ENCODE measurements at regions not wholly inside any gene's neighbourhood (a gene's known extent, or its start where the extent isn't known, plus 50 kb on each side); places are given as distances from the start of the nearest gene placed in this dataset.

GRCh38 chr19:28609944-28610343, 603.0 kb downstream of the UQCRFS1 start:
- H3K36me3 ChIP-seq: no peaks in the 10 kb centered on the region
- DNase-seq (no peak), ATAC-seq (no peak)
- H3K4me3 ChIP-seq: no peak overlapping the region
- no peaks in the 10 kb centered on the region for H3K4me1 ChIP-seq
- no peak overlapping the region for H3K27ac ChIP-seq
- TF ChIP-seq, protein P1, sequence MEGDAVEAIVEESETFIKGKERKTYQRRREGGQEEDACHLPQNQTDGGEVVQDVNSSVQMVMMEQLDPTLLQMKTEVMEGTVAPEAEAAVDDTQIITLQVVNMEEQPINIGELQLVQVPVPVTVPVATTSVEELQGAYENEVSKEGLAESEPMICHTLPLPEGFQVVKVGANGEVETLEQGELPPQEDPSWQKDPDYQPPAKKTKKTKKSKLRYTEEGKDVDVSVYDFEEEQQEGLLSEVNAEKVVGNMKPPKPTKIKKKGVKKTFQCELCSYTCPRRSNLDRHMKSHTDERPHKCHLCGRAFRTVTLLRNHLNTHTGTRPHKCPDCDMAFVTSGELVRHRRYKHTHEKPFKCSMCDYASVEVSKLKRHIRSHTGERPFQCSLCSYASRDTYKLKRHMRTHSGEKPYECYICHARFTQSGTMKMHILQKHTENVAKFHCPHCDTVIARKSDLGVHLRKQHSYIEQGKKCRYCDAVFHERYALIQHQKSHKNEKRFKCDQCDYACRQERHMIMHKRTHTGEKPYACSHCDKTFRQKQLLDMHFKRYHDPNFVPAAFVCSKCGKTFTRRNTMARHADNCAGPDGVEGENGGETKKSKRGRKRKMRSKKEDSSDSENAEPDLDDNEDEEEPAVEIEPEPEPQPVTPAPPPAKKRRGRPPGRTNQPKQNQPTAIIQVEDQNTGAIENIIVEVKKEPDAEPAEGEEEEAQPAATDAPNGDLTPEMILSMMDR (IDR thresholded peaks at IDR 0.05): no peak
- H3K27me3 ChIP-seq: no peaks in the 10 kb centered on the region
- peaks cover 0 to 41% of the 10 kb centered on the region in 2 donors for H3K9me3 ChIP-seq
- intact Hi-C loops (cut with DNase I): no loop called here

DNA sequence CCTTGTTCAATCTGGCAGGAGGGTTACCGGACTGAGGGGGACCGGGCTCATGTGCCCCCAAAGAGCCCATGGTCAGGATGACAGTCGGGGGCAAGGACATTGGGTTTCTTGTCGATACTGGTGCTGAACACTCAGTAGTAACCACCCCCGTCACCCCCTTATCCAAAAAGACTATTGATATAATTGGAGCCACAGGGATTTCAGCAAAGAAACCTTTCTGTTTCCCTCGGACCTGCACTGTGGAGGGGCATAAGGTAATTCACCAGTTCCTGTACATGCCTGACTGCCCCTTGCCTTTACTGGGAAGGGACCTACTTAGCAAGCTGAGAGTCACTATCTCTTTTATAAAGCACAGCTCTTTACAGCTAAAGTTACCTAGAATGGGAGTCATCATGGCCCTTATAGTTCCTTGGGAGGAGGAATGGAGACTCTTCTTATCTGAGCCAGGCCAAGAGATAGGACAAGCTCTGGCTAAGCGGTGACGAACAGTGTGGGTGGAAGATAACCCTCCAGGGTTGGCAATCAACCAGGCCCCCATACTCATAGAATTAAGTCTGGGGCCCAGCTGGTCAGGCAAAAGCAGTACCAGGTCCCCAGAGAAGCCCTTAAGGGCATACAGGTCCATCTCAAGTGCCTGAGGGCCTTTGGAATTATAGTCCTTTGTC, 603.7 kb downstream of the UQCRFS1 start:
- H3K27ac ChIP-seq: no peak overlapping the region
- DNase-seq (no peak), ATAC-seq (no peak)
- intact Hi-C loops (cut with DNase I): no loop called here
- TF ChIP-seq, protein P1 (IDR thresholded peaks at IDR 0.05): no peak
- H3K36me3 ChIP-seq: no peaks in the 10 kb centered on the region
- no peak overlapping the region for H3K4me3 ChIP-seq
- no peaks in the 10 kb centered on the region for H3K4me1 ChIP-seq
- no peaks in the 10 kb centered on the region for H3K27me3 ChIP-seq
- H3K9me3 ChIP-seq: peaks cover 0 to 34% of the 10 kb centered on the region in 2 donors

GRCh38 chr19:28608292-28608691, 604.7 kb downstream of the UQCRFS1 start:
- TF ChIP-seq, protein P1 (IDR thresholded peaks at IDR 0.05): no peak
- peaks cover 0 to 26% of the 10 kb centered on the region in 2 donors for H3K9me3 ChIP-seq
- DNase-seq (no peak), ATAC-seq (no peak)
- no peak overlapping the region for H3K27ac ChIP-seq
- H3K27me3 ChIP-seq: no peaks in the 10 kb centered on the region
- H3K4me3 ChIP-seq: no peak overlapping the region
- no peaks in the 10 kb centered on the region for H3K36me3 ChIP-seq
- intact Hi-C loops (cut with DNase I): no loop called here
- H3K4me1 ChIP-seq: no peaks in the 10 kb centered on the region

DNA sequence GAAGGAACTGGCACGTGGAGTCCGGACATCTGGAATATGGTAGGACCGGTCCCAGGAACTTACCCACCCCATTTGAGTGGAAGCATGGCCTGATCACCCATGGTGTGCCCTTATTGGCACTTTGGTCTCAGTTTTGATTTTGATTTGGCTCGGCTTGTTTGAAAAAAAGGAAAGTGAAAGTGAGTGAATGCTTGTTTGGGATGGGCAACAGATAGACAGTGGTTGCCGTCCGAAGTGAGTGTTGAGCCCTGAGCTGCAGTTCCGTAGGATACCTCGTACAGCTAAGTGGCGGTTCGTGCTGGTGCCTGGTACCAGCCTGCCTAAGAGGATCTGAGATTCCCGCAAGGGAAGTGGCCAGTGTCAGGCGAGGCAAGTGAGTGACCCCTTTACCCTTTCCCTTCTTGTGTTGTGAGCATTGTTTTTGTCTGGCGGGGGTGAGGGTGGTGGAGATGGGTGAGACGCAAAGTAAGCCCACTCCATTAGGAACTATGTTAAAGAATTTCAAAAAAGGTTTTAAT, 605.8 kb downstream of the UQCRFS1 start:
- Histone ChIP-seq H3K27ac (no peak overlapping the region), H3K36me3 (no peaks in the 10 kb centered on the region), H3K27me3 (no peaks in the 10 kb centered on the region), H3K4me1 (no peaks in the 10 kb centered on the region), H3K9me3 (peaks cover 0 to 22% of the 10 kb centered on the region in 2 donors), H3K4me3 (no peak overlapping the region)
- ATAC-seq (no peak), DNase-seq (no peak)
- TF ChIP-seq, protein P1 (IDR thresholded peaks at IDR 0.05): no peak
- intact Hi-C loops (cut with DNase I): no loop called here

DNA sequence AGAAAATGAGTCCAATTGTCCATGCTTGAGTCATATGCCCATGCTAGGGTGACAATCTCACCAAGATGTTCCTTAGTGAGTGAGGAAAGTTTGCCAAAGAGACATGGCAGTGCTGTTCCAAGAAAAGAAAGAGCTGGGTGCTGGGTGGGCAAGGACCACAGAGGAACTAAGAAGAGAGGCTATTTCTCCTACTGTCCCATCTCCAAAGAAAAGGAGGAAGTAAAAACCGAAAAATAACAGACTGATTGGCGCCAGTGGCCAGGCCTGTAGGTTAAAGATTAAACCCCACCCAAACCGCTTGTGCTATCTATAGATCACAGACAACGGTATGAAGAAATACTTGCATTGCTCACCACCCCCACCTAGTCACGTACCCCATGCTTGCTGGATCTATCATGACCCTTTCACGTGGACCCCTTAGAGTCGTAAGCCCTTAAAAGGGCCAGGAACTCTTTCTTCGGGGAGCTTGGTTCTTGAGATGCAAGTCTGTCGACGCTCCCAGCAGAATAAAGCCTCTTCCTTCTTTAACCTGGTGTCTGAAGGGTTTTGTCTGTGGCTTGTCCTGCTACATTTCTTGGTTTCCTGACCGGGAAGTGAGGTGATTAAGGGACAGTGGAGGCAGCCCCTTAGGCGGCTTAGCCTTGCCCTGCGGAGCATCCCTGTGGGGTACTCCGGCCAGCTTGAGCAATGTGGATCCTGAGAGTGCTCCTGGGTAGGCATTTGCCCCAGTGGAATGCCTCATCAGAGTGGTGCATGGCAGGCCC, 606.5 kb downstream of the UQCRFS1 start:
- ATAC-seq (no peak), DNase-seq (no peak)
- Histone ChIP-seq H3K4me1 (no peaks in the 10 kb centered on the region), H3K9me3 (peaks cover 0 to 22% of the 10 kb centered on the region in 2 donors), H3K27me3 (no peaks in the 10 kb centered on the region), H3K4me3 (no peak overlapping the region), H3K36me3 (no peaks in the 10 kb centered on the region), H3K27ac (no peak overlapping the region)
- intact Hi-C loops (cut with DNase I): no loop called here
- TF ChIP-seq, protein P1 (IDR thresholded peaks at IDR 0.05): no peak

Data from left lung (tissue), 4 donors.